CD4-positive, CD25-positive, alpha-beta regulatory T cell (primary cell): ENCODE measurements at regions not wholly inside any gene's neighbourhood (a gene's known extent, or its start where the extent isn't known, plus 50 kb on each side); places are given as distances from the start of the nearest gene placed in this dataset.

Source experiments
- ATAC-seq, 2 donors: fragments of 150-1000 bp; cut with Tn5 transposase; one replicate each; pipeline ENCODE4 v1.10.0; 2021; ENCODE audit warnings: low read depth in 2 of 2, moderate number of reproducible peaks in 2 of 2, moderate library complexity in 1 of 2
- DNase-seq, 3 donors: peaks; one replicate each; pipeline versions ENCODE4 v3.0.0 to v3.0.0-alpha.2; 2012 to 2022; ENCODE audit warnings: mixed read lengths in 1 of 3
- H3K27ac ChIP-seq: one replicate; pipeline ENCODE4 v1.7.0; 2013; ENCODE audit warnings: mild to moderate bottlenecking, low read length; ENCODE audit not compliant: insufficient read depth, poor library complexity, severe bottlenecking
- H3K27me3 ChIP-seq: one replicate; pipeline ENCODE4 v1.7.0; 2013; ENCODE audit warnings: low read length; ENCODE audit not compliant: control insufficient read depth, insufficient read depth
- H3K36me3 ChIP-seq: one replicate; pipeline ENCODE4 v1.7.0; 2013; ENCODE audit warnings: mild to moderate bottlenecking, low read length, moderate library complexity; ENCODE audit not compliant: control insufficient read depth, insufficient read depth
- H3K4me1 ChIP-seq: 2 replicates; pipeline ENCODE4 v1.7.0; 2013; ENCODE audit warnings: mild to moderate bottlenecking, low read length; ENCODE audit not compliant: insufficient read depth, control insufficient read depth, poor library complexity, severe bottlenecking
- H3K4me3 ChIP-seq: one replicate; pipeline ENCODE4 v1.7.0; 2013; ENCODE audit warnings: low read depth, mild to moderate bottlenecking, low read length, moderate library complexity
- H3K9me3 ChIP-seq, 2 experiments: 1 replicate in 1 of 2; 2 replicates in 1 of 2; pipeline ENCODE4 v1.7.0; 2013; ENCODE audit warnings: low read length in 2 of 2, mild to moderate bottlenecking in 1 of 2, moderate library complexity in 1 of 2; ENCODE audit not compliant: control insufficient read depth in 2 of 2
- H3K27ac Mint-ChIP-seq, 3 donors: one replicate each; pipeline ENCODE4 v1.8.0; 2020 to 2022; ENCODE audit warnings: mild to moderate bottlenecking in 3 of 3, mixed read lengths in 3 of 3, moderate library complexity in 2 of 3
- H3K27me3 Mint-ChIP-seq: one replicate; pipeline ENCODE4 v1.8.0; 2022; ENCODE audit warnings: mild to moderate bottlenecking, mixed read lengths
- H3K36me3 Mint-ChIP-seq: one replicate; pipeline ENCODE4 v1.8.0; 2020; ENCODE audit warnings: mixed read lengths
- H3K4me1 Mint-ChIP-seq, 4 donors: one replicate each; pipeline ENCODE4 v1.8.0; 2020 to 2022; ENCODE audit warnings: mixed read lengths in 4 of 4, mild to moderate bottlenecking in 1 of 4
- H3K4me3 Mint-ChIP-seq, 4 donors: one replicate each; pipeline ENCODE4 v1.8.0; 2020 to 2022; ENCODE audit warnings: mild to moderate bottlenecking in 4 of 4, mixed read lengths in 4 of 4, moderate library complexity in 3 of 4
- H3K9me3 Mint-ChIP-seq, 7 donors: one replicate each; pipeline ENCODE4 v1.8.0; 2020 to 2022; ENCODE audit warnings: mixed read lengths in 7 of 7, mild to moderate bottlenecking in 3 of 7, moderate library complexity in 2 of 7

GRCh38 chr1:222991177-222991576 is 151.9 kb downstream of the TLR5 start:
- H3K27me3 Mint-ChIP-seq, result no peaks in the 10 kb centered on the region
- no peaks in the 10 kb centered on the region for H3K9me3 Mint-ChIP-seq
- DNase-seq (no peak), ATAC-seq (no peak)
- H3K27me3 ChIP-seq, result no peaks in the 10 kb centered on the region
- H3K4me3 ChIP-seq, result no peak overlapping the region
- H3K4me1 ChIP-seq, result no peaks in the 10 kb centered on the region
- no peak overlapping the region for H3K27ac ChIP-seq
- no peak overlapping the region for H3K27ac Mint-ChIP-seq
- peaks cover 0 to 6% (median under 1%) of the 10 kb centered on the region in 4 donors for H3K4me1 Mint-ChIP-seq
- H3K36me3 ChIP-seq, result no peaks in the 10 kb centered on the region
- no peak overlapping the region for H3K4me3 Mint-ChIP-seq
- peaks cover 23% of the 10 kb centered on the region for H3K36me3 Mint-ChIP-seq
- no peaks in the 10 kb centered on the region for H3K9me3 ChIP-seq

- H3K36me3 ChIP-seq, result no peaks in the 10 kb centered on the region
- peaks cover 0 to 6% (median under 1%) of the 10 kb centered on the region in 4 donors for H3K4me1 Mint-ChIP-seq
- no peaks in the 10 kb centered on the region for H3K27me3 Mint-ChIP-seq
- H3K9me3 Mint-ChIP-seq, result no peaks in the 10 kb centered on the region
- H3K36me3 Mint-ChIP-seq, result peaks cover 21% of the 10 kb centered on the region
- DNase-seq, result no peak
- H3K27ac ChIP-seq, result no peak overlapping the region
- H3K4me3 ChIP-seq, result no peak overlapping the region
- no peaks in the 10 kb centered on the region for H3K27me3 ChIP-seq
- H3K4me1 ChIP-seq, result no peaks in the 10 kb centered on the region
- H3K27ac Mint-ChIP-seq, result no peak overlapping the region
- no peak overlapping the region for H3K4me3 Mint-ChIP-seq
- ATAC-seq, result no peak
- H3K9me3 ChIP-seq, result no peaks in the 10 kb centered on the region
Observed at GRCh38 chr1:222991908-222992307, 151.1 kb downstream of the TLR5 start.

DNA sequence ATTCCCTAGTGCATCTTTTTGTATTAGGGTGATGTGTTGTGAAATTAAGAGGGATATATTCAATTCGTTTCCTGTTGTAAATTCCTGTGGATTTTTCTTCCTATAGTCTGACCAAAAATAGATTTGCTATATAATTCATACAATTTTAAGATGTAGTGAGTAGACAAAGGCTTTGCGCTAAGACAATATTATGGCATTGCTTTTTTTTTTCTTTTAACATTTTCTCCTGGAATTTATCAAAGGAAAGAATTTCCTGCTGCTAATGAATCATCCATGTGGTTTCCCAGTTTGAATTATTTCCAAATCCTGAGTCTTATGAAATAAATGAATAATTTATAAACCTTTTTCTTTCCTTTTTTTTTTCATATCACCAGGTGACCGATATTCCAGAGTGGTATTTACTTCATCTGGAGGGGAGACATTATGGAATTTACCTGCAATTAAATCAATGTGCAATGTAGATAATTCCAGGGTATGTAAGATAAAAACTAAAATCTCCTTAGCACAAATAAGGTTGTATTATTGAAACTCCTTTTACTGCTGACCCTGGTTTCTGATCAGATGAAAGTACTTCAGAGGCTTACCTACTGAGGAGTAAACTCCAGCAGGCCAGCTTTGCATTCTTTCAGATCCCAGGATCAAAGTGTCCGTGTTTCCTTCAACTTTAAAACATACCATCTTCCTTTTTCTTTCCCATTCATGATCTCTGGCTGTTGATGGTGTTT is 148.4 kb downstream of the TLR5 start:
- Mint-ChIP-seq H3K4me1 (no peaks in the 10 kb centered on the region), H3K36me3 (peaks cover 23% of the 10 kb centered on the region), H3K27ac (peak overlapping the region in 1 of 3 donors; percentile 86), H3K4me3 (no peak overlapping the region), H3K27me3 (no peaks in the 10 kb centered on the region), H3K9me3 (no peaks in the 10 kb centered on the region)
- DNase-seq (no peak), ATAC-seq (no peak)
- H3K27ac ChIP-seq, result no peak overlapping the region
- no peaks in the 10 kb centered on the region for H3K9me3 ChIP-seq
- H3K27me3 ChIP-seq, result no peaks in the 10 kb centered on the region
- H3K36me3 ChIP-seq, result no peaks in the 10 kb centered on the region
- H3K4me3 ChIP-seq, result no peak overlapping the region
- H3K4me1 ChIP-seq, result no peaks in the 10 kb centered on the region

DNA sequence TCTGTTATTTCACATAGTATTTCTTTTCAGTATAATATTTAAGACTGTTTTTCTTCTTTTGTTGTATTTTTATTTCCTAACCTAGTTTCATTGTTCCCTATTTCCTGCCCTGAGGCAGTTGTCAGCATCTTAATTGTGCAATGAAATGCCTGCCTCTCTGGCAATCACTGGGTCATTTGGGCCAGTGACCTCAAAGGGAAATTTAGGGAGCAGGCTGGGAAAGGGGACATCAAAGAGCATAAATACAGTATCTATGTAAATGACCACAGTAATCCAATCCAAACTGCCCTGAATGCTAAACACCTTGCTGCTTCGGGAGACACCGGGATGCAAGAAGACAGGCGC is 147.8 kb downstream of the TLR5 start:
- DNase-seq, result no peak
- no peak overlapping the region for H3K4me3 Mint-ChIP-seq
- no peaks in the 10 kb centered on the region for H3K4me1 ChIP-seq
- ATAC-seq, result no peak
- no peak overlapping the region for H3K27ac ChIP-seq
- no peak overlapping the region for H3K4me3 ChIP-seq
- no peaks in the 10 kb centered on the region for H3K27me3 ChIP-seq
- peaks cover 23% of the 10 kb centered on the region for H3K36me3 Mint-ChIP-seq
- no peaks in the 10 kb centered on the region for H3K4me1 Mint-ChIP-seq
- no peaks in the 10 kb centered on the region for H3K36me3 ChIP-seq
- no peak overlapping the region for H3K27ac Mint-ChIP-seq
- H3K27me3 Mint-ChIP-seq, result no peaks in the 10 kb centered on the region
- no peaks in the 10 kb centered on the region for H3K9me3 ChIP-seq
- H3K9me3 Mint-ChIP-seq, result no peaks in the 10 kb centered on the region

DNA sequence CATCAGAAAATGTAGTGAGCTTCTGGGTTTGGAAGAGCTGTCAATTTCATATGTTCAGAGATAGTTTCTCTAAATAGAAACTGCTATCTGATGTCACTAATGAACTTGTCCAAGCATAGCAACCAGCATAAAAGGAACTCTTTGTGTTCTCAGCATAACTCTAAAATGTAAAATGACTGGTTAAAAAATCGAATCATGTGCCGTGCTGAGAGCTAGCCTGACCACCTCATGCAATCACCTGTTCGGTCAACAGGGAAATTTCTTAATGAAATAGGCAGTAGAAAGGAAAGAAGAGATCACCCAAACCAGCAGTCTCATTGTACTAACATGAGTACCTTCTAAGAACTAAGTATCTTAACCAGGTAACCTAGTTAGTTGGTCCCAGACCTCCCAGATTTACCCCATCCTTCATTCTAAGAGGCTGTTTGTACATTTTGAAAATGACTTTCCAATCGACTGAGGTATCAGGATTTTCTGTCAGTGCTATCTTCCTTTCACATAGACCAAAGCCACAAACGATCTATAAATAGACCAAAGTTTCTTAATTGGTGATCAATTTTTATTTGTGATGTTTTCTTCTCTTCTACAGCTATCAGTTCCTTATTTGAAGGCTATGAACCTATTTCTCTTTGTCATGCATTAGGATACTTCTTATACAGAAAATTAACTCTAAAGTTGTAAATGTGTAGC is 147.3 kb downstream of the TLR5 start:
- no peak overlapping the region for H3K4me3 Mint-ChIP-seq
- no peaks in the 10 kb centered on the region for H3K27me3 Mint-ChIP-seq
- H3K4me1 ChIP-seq, result no peaks in the 10 kb centered on the region
- no peak overlapping the region for H3K4me3 ChIP-seq
- H3K4me1 Mint-ChIP-seq, result no peaks in the 10 kb centered on the region
- H3K27me3 ChIP-seq, result no peaks in the 10 kb centered on the region
- DNase-seq, result no peak
- no peak overlapping the region for H3K27ac ChIP-seq
- no peaks in the 10 kb centered on the region for H3K36me3 ChIP-seq
- H3K27ac Mint-ChIP-seq, result no peak overlapping the region
- no peaks in the 10 kb centered on the region for H3K9me3 ChIP-seq
- ATAC-seq, result no peak
- H3K9me3 Mint-ChIP-seq, result no peaks in the 10 kb centered on the region
- H3K36me3 Mint-ChIP-seq, result peaks cover 23% of the 10 kb centered on the region

GRCh38 chr1:222996310-222996975 is 146.6 kb downstream of the TLR5 start:
- Mint-ChIP-seq H3K27ac (no peak overlapping the region), H3K27me3 (no peaks in the 10 kb centered on the region), H3K9me3 (no peaks in the 10 kb centered on the region), H3K36me3 (peaks cover 23% of the 10 kb centered on the region), H3K4me3 (no peak overlapping the region), H3K4me1 (no peaks in the 10 kb centered on the region)
- H3K27ac ChIP-seq, result no peak overlapping the region
- no peaks in the 10 kb centered on the region for H3K4me1 ChIP-seq
- H3K27me3 ChIP-seq, result no peaks in the 10 kb centered on the region
- no peak for DNase-seq
- no peak overlapping the region for H3K4me3 ChIP-seq
- H3K36me3 ChIP-seq, result no peaks in the 10 kb centered on the region
- no peaks in the 10 kb centered on the region for H3K9me3 ChIP-seq
- ATAC-seq, result no peak

GRCh38 chr1:223000632-223001031 is 142.4 kb downstream of the TLR5 start:
- Mint-ChIP-seq H3K27ac (no peak overlapping the region), H3K4me3 (no peak overlapping the region), H3K36me3 (peaks cover 27% of the 10 kb centered on the region), H3K4me1 (no peaks in the 10 kb centered on the region), H3K27me3 (no peaks in the 10 kb centered on the region), H3K9me3 (peaks cover 0 to 2% (median 0%) of the 10 kb centered on the region in 7 donors)
- H3K9me3 ChIP-seq, result no peaks in the 10 kb centered on the region
- H3K27me3 ChIP-seq, result no peaks in the 10 kb centered on the region
- H3K36me3 ChIP-seq, result peaks cover 2% of the 10 kb centered on the region
- H3K4me1 ChIP-seq, result no peaks in the 10 kb centered on the region
- no peak overlapping the region for H3K27ac ChIP-seq
- no peak for ATAC-seq
- H3K4me3 ChIP-seq, result no peak overlapping the region
- no peak for DNase-seq
